K562 (cell line): ENCODE measurements at regions not wholly inside any gene's neighbourhood (a gene's known extent, or its start where the extent isn't known, plus 50 kb on each side); places are given as distances from the start of the nearest gene placed in this dataset.

ENCODE experiments used
- ATAC-seq: fragments of 200-7000 bp; cut with Tn5 transposase; 3 replicates; pipeline ENCODE4 v1.9.1; 2020; ENCODE audit warnings: moderate library complexity
- BruUV-seq: library from RNA; stranded (reverse); fragments of 400-500 nt; replicated peaks from 2 replicates; lab custom pipeline; 2021; lab: Mats Ljungman, UMichigan
- CTCF ChIA-PET: fragments of 300-600 bp; formaldehyde crosslinking; extraction: SDS; loops from one replicate; lab custom pipeline; 2021; ENCODE audit warnings: low intra/inter-chr PET ratio; lab: Yijun Ruan, JAX
- POLR2A ChIA-PET: fragments of 300-600, 350-650 bp; sonication (Branson Sonifier 250); formaldehyde crosslinking; extraction: SDS; loops from one replicate; lab custom pipeline; 2021; ENCODE audit warnings: antibody characterized with exemption, inconsistent platforms; lab: Yijun Ruan, JAX
- DNase-seq, 4 experiments: peaks; one replicate each; pipeline versions ENCODE4 v3.0.0 to v3.0.0-alpha.2; 2011 to 2018; ENCODE audit warnings: low spot score in 3 of 4, mixed read lengths in 3 of 4; ENCODE audit errors: extremely low read depth in 1 of 4
- FAIRE-seq: peaks from 2 replicates; lab custom pipeline; 2011; peaks lifted over from hg19 to GRCh38; lab: Jason Lieb, UNC
- H2AFZ ChIP-seq: 2 replicates; pipeline ENCODE4 v1.6.0; 2011; ENCODE audit warnings: low read depth, low read length, control low read depth, inconsistent platforms
- H3K27ac ChIP-seq: fragments of 200-600 bp; 3 replicates; pipeline ENCODE4 v1.8.0; 2011; ENCODE audit warnings: low read depth, mild to moderate bottlenecking, control low read depth, inconsistent platforms, low read length, moderate library complexity, mixed read lengths; ENCODE audit errors: extremely low read depth
- H3K27me3 ChIP-seq, 2 experiments: fragments of 300-600 bp in 1 of 2; 2 replicates in 1 of 2; 3 replicates in 1 of 2; pipeline versions ENCODE4 v1.6.0 to v1.8.0; 2011; ENCODE audit warnings: inconsistent platforms in 2 of 2, low read length in 2 of 2, mild to moderate bottlenecking in 1 of 2, mixed read lengths in 1 of 2, moderate library complexity in 1 of 2; ENCODE audit not compliant: control insufficient read depth in 2 of 2, insufficient read depth in 2 of 2
- H3K36me3 ChIP-seq: fragments of 300-600 bp; 3 replicates; pipeline ENCODE4 v1.8.0; 2011; ENCODE audit warnings: mild to moderate bottlenecking, low read length, inconsistent platforms; ENCODE audit not compliant: control insufficient read depth, insufficient read depth
- H3K4me1 ChIP-seq, 2 experiments: fragments of 200-600 bp in 1 of 2; replicated peaks in 1 of 2; 2 replicates in 1 of 2; 3 replicates in 1 of 2; pipeline versions ENCODE4 v1.5.1 to v1.8.0; 2011; ENCODE audit warnings: inconsistent platforms in 2 of 2, low read length in 2 of 2, mild to moderate bottlenecking in 1 of 2, mixed read lengths in 1 of 2, moderate library complexity in 1 of 2; ENCODE audit not compliant: control insufficient read depth in 2 of 2, insufficient read depth in 2 of 2
- H3K4me2 ChIP-seq: 2 replicates; pipeline ENCODE4 v1.6.1; 2011; ENCODE audit warnings: low read length, control low read depth, inconsistent platforms, mixed read lengths; ENCODE audit not compliant: insufficient read depth
- H3K4me3 ChIP-seq: fragments of 200-600 bp; sonication (generic), shearing (Covaris generic); 2 replicates; pipeline ENCODE4 v1.5.1; 2016; ENCODE audit warnings: control low read depth, inconsistent platforms
- H3K79me2 ChIP-seq: fragments of 200-600 bp; 3 replicates; pipeline ENCODE4 v1.8.0; 2011; ENCODE audit warnings: low read length, inconsistent platforms; ENCODE audit not compliant: control insufficient read depth, insufficient read depth
- H3K9ac ChIP-seq, 2 experiments: 2 replicates each; pipeline versions ENCODE4 v1.6.0 to v1.6.1; 2011; ENCODE audit warnings: low read depth in 2 of 2, low read length in 2 of 2, control low read depth in 1 of 2, inconsistent platforms in 1 of 2, mild to moderate bottlenecking in 1 of 2, mixed read lengths in 1 of 2; ENCODE audit not compliant: insufficient read depth in 1 of 2
- H3K9me1 ChIP-seq: one replicate; pipeline ENCODE4 v1.6.0; 2011; ENCODE audit warnings: inconsistent platforms, mild to moderate bottlenecking, low read length, moderate library complexity; ENCODE audit not compliant: control insufficient read depth, insufficient read depth
- H3K9me3 ChIP-seq: replicated peaks from 2 replicates; pipeline ENCODE4 v1.5.1; 2011; ENCODE audit warnings: low read depth, low read length, inconsistent platforms; ENCODE audit not compliant: control insufficient read depth, insufficient read depth
- H4K20me1 ChIP-seq: replicated peaks from 2 replicates; pipeline ENCODE4 v1.6.1; 2011; ENCODE audit warnings: low read length, inconsistent platforms, mixed read lengths; ENCODE audit not compliant: control insufficient read depth, insufficient read depth
- BRD4 ChIP-seq: fragments of 200-600 bp; sonication (generic); IDR thresholded peaks from 2 replicates; pipeline ENCODE4 v1.6.1; 2017; ENCODE audit warnings: inconsistent platforms
- FOXM1 ChIP-seq, 2 experiments: fragments of 450-650 bp in 1 of 2; sonication (generic) in 1 of 2; formaldehyde crosslinking in 1 of 2; IDR thresholded peaks; 2 replicates each; pipeline versions ENCODE4 v1.6.1 to v1.9.0; 2017 to 2022; ENCODE audit warnings: low read depth in 2 of 2, mild to moderate bottlenecking in 2 of 2, missing genetic modification reagents in 1 of 2, moderate library complexity in 1 of 2
- HDGF ChIP-seq: fragments of 450-650 bp; IDR thresholded peaks from 2 replicates; pipeline ENCODE4 v1.6.1; 2016
- NFE2L1 ChIP-seq: fragments of 450-650 bp; IDR thresholded peaks from 2 replicates; pipeline ENCODE4 v1.6.1; 2016; ENCODE audit warnings: missing genetic modification characterization, low read depth, mild to moderate bottlenecking, missing compliant biosample characterization, moderate library complexity, borderline replicate concordance
- PRMT5 ChIP-seq: sonication (generic); formaldehyde crosslinking; IDR thresholded peaks from 2 replicates; pipeline ENCODE4 v1.5.0; 2020; ENCODE audit warnings: missing genetic modification reagents
- XRCC3 ChIP-seq: fragments of 450-650 bp; IDR thresholded peaks from 2 replicates; pipeline ENCODE4 v1.6.1; 2017; ENCODE audit warnings: mild to moderate bottlenecking, moderate library complexity
- WGBS: fragments of 100-300 bp; shearing (Covaris generic); methylation state at CpG from one replicate; pipeline ENCODE4 v1.1.6; 2016; ENCODE audit warnings: low coverage, mixed read lengths; ENCODE audit not compliant: insufficient coverage; ENCODE audit errors: missing lambda C conversion rate; 5-methylcytosine and 5-hydroxymethylcytosine counted together
- in situ Hi-C: fragments of 300-500 bp; cut with MboI; formaldehyde crosslinking; loops from 4 replicates; pipeline ENCODE4 v1.15.0; 2018; ENCODE audit warnings: inconsistent platforms, mixed read lengths
- intact Hi-C: fragments of 100-400 bp; cut with micrococcal nuclease; formaldehyde crosslinking; loops from 2 replicates; pipeline ENCODE4 v1.14.2; 2022
- TF ChIP-seq, protein P1 (sequence below): fragments of 450-650 bp; IDR thresholded peaks from 2 replicates; pipeline ENCODE4 v1.6.1; 2016; ENCODE audit warnings: low read depth

DNA sequence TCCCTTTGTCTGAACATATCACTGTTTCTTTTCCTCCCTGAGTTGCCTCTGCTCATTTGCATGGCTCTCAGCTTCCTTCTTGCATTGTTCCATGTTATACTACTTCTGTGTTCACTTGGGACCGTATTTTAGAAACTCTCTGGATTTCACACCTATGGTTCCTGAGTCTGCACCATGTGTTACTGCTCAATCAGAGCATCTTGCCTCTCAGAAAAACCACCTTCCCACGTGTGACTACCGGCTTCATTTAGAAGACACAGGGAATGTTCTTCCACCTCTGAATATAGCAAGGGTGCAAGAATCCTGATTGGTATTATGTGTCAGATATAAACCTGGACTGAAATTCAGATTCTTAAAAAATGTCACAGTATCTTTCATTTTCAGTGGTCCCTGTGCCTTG, 731.2 kb downstream of the TDRD15 start:
- in situ Hi-C loops: no loop called here
- WGBS: 4% methylated on average over 3 of the region's 3 CpGs

More for the DNA sequence above, 731.2 kb downstream of the TDRD15 start:
- ATAC-seq: no peak
- H3K79me2 ChIP-seq: no peaks in the 10 kb centered on the region
- no peak overlapping the region for H3K4me2 ChIP-seq
- H3K9me1 ChIP-seq: no peaks in the 10 kb centered on the region
- H3K9ac ChIP-seq: no peak overlapping the region
- H3K36me3 ChIP-seq: no peaks in the 10 kb centered on the region
- ChIA-PET CTCF (no interaction called here), POLR2A (no interaction called here)
- TF ChIP-seq NFE2L1 (no peak), HDGF (no peak), XRCC3 (no peak), PRMT5 (CRISPR knock-in tag) (no peak), FOXM1 (IDR thresholded peaks at IDR 0.05; ENCODE audit: low read depth) (no peak), FOXM1 (CRISPR knock-in tag; IDR thresholded peaks at IDR 0.05; ENCODE audit: low read depth) (no peak), BRD4 (no peak)
- TF ChIP-seq, protein P1, sequence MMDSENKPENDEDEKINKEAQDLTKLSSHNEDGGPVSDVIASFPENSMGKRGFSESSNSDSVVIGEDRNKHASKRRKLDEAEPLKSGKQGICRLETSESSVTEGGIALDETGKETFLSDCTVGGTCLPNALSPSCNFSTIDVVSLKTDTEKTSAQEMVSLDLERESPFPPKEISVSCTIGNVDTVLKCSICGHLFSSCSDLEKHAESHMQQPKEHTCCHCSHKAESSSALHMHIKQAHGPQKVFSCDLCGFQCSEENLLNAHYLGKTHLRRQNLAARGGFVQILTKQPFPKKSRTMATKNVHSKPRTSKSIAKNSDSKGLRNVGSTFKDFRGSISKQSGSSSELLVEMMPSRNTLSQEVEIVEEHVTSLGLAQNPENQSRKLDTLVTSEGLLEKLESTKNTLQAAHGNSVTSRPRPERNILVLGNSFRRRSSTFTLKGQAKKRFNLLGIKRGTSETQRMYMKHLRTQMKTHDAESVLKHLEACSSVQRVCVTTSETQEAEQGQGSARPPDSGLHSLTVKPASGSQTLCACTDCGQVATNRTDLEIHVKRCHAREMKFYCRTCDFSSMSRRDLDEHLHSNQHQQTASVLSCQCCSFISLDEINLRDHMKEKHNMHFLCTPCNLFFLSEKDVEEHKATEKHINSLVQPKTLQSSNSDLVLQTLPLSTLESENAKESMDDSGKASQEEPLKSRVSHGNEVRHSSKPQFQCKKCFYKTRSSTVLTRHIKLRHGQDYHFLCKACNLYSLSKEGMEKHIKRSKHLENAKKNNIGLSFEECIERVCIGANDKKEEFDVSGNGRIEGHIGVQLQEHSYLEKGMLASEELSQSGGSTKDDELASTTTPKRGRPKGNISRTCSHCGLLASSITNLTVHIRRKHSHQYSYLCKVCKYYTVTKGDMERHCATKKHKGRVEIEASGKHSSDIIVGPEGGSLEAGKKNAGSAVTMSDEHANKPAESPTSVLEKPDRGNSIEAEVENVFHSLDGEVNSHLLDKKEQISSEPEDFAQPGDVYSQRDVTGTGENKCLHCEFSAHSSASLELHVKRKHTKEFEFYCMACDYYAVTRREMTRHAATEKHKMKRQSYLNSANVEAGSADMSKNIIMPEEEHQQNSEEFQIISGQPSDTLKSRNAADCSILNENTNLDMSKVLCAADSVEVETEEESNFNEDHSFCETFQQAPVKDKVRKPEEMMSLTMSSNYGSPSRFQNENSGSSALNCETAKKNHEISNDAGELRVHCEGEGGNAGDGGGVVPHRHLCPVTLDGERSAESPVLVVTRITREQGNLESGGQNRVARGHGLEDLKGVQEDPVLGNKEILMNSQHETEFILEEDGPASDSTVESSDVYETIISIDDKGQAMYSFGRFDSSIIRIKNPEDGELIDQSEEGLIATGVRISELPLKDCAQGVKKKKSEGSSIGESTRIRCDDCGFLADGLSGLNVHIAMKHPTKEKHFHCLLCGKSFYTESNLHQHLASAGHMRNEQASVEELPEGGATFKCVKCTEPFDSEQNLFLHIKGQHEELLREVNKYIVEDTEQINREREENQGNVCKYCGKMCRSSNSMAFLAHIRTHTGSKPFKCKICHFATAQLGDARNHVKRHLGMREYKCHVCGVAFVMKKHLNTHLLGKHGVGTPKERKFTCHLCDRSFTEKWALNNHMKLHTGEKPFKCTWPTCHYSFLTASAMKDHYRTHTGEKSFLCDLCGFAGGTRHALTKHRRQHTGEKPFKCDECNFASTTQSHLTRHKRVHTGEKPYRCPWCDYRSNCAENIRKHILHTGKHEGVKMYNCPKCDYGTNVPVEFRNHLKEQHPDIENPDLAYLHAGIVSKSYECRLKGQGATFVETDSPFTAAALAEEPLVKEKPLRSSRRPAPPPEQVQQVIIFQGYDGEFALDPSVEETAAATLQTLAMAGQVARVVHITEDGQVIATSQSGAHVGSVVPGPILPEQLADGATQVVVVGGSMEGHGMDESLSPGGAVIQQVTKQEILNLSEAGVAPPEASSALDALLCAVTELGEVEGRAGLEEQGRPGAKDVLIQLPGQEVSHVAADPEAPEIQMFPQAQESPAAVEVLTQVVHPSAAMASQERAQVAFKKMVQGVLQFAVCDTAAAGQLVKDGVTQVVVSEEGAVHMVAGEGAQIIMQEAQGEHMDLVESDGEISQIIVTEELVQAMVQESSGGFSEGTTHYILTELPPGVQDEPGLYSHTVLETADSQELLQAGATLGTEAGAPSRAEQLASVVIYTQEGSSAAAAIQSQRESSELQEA: no peak
- no peaks in the 10 kb centered on the region for H3K27me3 ChIP-seq
- no peak overlapping the region for H3K27ac ChIP-seq
- H3K9me3 ChIP-seq: 0 out of 2 replicates have a peak, but pooled peaks cover 1% of the 10 kb centered on the region
- no peaks in the 10 kb centered on the region for H4K20me1 ChIP-seq
- intact Hi-C loops: no loop called here
- FAIRE-seq: no peak
- no peaks in the 10 kb centered on the region for H3K4me1 ChIP-seq
- BruUV-seq: no TSS peak
- no peak for DNase-seq
- H3K4me3 ChIP-seq: no peak overlapping the region
- H2AFZ ChIP-seq: no peak overlapping the region
